HG03520 (cell line): ENCODE measurements at regions not wholly inside any gene's neighbourhood (a gene's known extent, or its start where the extent isn't known, plus 50 kb on each side); places are given as distances from the start of the nearest gene placed in this dataset.
"Not testable (repeated sequence)": the region's sequence is repeated elsewhere in the genome, so short reads cannot be mapped to it uniquely, and the experiment has no call there.

Experiments used
- ATAC-seq: cut with Tn5 transposase; IDR thresholded peaks from one replicate; pipeline ENCODE4 v1.9.1; 2021; ENCODE audit warnings: mild to moderate bottlenecking, moderate library complexity; ENCODE audit not compliant: unreplicated experiment

DNA sequence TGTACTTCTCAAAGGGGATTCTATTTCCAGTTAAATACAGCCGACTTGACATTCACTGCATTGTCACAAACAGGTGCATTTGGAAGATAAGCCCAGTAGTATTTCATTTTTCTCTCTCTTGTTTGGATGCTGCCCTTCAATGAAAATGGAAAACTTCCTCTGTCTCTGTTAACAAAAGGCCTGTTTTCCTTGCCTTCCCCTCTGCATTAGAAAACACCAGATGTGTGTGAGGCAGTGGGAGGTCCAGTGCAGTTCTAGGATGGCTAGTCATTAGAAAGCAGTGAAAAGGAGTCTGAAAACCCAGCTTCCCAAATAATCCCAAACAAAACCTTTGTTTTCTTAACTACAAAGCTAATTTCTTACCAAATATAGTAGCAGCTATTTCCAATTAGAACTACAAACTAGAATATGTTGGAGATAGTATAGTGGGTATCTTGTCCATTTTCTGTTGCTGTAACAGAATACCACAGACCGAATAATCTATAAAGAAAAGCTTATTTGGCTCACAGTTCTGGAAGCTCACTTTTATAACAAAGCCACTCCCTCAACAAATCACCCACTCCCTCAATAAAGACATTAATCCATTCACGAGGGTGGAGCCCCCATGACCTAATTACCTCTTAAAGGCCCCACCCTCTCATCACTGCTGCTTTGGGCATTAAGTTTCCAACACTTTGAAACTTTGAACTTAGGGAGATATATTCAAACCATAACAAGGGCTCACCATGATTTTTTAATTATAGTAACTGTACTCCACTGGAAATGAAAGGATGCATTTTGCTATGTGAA is 452.1 kb upstream of the RPS6KA3 start:
- ATAC-seq = no peak

DNA sequence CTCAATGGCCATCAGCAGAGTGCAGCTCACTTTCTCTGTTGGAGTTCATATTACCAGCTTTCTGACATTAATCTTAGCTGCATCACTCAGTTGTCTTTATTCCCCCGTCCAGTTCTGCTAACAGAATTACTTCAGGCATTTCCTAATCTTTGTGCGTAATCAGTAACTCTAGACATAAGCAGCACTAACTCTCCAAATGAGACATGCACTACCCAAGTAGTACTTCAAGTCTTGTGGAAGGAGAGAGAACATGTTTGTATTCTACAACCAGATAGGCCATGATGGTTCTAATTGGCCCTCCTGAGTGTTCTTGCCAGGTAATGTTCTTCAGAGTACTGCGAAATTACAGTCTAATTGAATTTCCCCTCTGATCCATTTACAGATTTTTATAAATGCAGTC is 448.5 kb upstream of the RPS6KA3 start:
- no peak for ATAC-seq

- ATAC-seq = no peak
These were observed 446.1 kb upstream of the RPS6KA3 start for GRCh38 chrX:20712811-20713210.

DNA sequence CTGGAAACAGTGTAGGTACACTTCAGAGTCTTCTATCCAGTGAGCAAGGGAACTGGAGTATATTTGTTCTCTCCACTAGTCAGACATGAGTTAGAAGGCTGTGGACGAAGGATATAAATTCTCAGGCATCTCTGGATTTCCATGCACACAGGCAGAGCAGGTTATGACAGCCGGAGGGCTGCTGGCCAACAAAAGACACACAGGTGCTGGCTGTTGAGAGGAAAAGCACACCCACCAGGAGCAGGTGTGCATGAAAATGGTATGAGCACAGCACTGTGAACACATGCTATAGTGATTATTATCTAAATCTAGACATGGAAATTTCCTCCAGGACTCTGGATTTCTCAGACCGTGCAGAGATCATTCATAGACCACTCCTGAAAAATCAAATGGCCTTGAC is 444.7 kb upstream of the RPS6KA3 start:
- ATAC-seq = no peak

DNA sequence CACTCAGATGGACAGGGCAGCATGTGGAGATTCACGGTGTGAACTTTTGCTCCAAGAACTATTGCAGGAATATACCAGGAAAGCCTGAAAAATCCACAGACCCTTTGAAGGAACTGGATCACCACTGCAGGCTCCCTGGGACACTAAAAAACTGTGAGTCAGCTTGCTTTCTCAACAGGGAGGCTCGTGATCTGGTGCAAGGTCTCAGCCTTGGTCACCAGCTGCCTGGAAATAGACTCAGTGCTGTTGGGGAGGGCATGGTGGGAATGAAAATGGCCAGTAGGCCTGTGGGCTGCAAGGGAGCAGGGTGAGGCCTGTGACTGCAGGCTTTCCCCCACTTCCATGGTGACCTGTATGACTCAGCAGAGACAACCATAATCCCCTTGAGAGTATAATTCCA is 426.4 kb upstream of the RPS6KA3 start:
- no peak for ATAC-seq

GRCh38 chrX:20686256-20686655 is 419.5 kb upstream of the RPS6KA3 start:
- ATAC-seq = no peak

GRCh38 chrX:20685652-20686051 is 418.9 kb upstream of the RPS6KA3 start:
- ATAC-seq = no peak

DNA sequence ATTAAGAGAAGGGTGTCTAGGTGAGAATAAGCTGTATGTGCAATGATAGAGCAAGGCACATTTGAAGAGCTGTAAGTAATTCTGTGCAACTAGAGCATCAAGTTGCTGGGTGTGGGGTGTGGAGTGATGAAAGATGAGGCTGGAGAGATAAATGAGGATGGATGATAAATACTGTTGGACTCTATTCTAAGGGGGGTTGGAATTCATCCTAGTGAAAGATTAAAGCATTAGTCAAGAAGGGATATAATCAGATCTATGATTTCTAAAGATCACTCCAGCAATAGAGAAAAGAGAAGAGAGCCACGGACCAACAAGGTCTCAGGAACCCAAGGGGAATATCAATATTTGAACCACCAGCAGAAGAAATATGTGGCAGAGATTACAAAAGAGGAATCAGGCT is 415.0 kb upstream of the RPS6KA3 start:
- no peak for ATAC-seq

GRCh38 chrX:20680998-20681397 is 414.3 kb upstream of the RPS6KA3 start:
- no peak for ATAC-seq

DNA sequence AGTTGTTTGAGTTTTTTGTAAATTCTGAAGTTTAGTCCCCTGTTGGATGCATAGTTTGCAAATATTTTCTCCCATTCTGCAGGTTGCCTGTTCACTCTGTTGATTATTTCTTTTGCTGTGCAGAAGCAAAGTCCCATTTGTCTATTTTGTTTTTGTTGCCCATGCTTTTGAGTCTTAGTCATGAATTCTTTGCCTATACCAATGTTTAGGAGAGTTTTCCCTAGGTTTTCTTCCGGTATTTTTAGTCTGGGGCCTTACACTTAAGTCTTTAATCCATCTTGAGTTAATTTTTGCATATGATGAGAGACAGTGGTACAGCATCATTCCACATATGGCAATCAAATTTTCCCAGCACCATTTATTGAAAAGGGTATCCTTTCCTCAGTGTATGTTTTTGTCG is 405.8 kb upstream of the RPS6KA3 start:
- ATAC-seq = no peak

DNA sequence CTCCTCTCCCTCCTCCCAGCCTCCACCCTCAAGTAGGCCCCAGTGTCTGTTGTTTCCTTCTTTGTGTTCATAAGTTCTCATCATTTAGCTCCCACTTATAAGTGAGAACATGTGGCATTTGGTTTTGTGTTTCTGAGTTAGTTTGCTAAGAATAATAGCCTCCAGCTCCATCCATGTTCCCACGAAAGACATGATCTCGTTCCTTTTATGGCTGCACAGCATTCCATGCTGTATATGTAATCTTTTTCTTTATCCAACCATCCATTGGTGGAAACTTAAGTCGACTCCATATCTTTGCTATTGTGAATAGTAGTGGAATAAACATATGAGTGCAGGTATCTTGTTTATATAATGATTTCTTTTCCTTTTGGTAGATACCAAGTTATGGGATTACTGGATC is 405.0 kb upstream of the RPS6KA3 start:
- ATAC-seq = not testable (repeated sequence)

DNA sequence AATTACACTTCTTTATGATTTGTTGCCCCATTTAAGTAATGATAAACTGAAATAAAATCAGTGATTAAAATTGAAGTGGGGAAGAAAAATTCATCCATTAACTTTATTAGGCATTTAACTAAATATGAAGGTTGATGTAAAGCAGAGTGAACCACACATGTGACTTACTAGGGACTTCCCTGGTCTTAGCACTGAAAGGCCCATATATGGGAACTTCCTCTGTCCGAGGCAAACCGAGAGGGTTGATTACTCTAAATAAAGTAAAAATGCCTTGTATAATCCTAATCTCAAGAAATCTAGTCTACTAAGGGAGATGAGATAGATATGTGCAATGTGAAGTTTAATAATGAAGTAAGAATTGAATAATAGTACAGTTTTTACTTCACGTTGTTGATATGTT is 403.9 kb upstream of the RPS6KA3 start:
- peak; percentile 63 for ATAC-seq

- ATAC-seq = peak; percentile 49
These were observed 401.8 kb upstream of the RPS6KA3 start for GRCh38 chrX:20668550-20668949.

GRCh38 chrX:20666331-20666730 is 399.6 kb upstream of the RPS6KA3 start:
- ATAC-seq = no peak

DNA sequence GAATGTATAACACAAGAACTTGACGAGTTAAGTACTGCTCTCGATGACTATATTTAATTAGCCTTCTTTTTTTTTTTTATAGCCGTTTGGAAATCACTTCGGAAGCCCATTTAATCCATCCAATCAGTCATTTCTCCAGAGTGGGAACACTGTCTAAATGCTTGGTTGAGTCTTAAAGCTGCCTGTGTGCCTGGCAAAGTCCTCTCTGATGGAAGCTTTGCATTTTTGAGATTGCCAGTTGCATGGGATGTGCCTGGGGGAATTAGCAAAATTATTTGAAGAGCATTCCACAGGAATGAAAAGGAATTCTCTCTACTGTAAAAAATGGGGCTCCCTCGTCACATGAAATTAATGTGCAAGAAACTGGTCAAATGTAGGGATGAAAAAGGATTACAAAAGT is 398.8 kb upstream of the RPS6KA3 start:
- ATAC-seq = no peak

DNA sequence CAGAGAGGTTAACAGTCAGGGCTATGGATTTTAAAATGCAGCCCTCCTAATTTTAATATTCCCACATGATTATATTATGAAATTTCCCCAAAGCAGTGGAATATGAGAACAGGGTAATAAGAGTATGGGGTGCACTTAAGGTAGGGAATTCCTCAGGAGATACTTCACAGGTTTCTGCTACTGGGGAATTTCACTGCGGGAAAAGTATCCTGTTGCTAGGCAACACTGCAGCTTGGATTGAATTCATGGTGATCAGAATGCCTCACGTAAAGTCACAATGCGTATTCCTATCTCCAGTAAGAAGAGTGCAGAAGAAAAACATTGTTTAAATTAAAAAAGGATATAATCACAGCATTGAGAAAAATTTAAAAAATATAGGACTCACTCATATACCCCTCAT is 398.1 kb upstream of the RPS6KA3 start:
- no peak for ATAC-seq

- ATAC-seq = no peak
These were observed 397.4 kb upstream of the RPS6KA3 start for GRCh38 chrX:20664131-20664530.

DNA sequence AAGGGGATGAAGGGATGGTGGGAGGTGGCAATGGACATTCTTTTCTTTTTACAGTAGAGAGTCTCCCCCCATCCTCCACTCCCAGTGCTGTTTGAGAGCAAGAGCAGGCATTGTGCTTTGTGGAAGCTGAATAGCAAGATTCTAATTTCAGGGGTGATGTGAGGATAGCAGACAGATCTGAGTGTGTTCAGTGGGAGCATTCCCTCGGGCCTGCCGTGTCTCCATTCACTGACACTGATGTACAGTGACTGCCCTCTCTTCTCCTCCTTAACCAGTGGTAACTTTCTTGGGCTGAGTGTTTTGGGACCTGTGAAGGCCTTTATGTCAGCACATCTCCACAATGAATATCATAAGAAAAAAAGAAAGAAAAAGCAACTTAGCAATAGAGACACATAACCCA is 396.6 kb upstream of the RPS6KA3 start:
- no peak for ATAC-seq

- no peak for ATAC-seq
These were observed 390.0 kb upstream of the RPS6KA3 start for GRCh38 chrX:20656721-20657120.

- no peak for ATAC-seq
These were observed 387.9 kb upstream of the RPS6KA3 start for GRCh38 chrX:20654596-20655106.

DNA sequence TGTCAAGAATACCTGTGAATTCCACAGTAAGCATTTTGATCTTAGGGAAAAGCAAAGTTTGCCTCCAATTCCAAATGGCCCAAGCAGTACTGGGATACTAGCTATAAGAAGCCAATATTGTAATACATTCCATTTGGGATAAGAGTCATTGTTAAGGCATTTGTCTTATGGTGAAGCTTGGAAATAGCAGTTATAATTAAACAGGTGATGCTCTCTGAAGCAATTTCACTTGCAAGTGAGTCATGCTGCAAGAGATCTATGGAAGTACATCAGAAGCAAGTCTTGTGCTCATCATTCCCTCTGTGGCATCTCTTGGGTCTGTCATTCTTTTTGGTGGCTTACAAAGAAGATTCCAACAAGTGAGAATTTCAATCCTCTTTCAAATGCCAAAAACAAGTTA is 386.4 kb upstream of the RPS6KA3 start:
- ATAC-seq = no peak

DNA sequence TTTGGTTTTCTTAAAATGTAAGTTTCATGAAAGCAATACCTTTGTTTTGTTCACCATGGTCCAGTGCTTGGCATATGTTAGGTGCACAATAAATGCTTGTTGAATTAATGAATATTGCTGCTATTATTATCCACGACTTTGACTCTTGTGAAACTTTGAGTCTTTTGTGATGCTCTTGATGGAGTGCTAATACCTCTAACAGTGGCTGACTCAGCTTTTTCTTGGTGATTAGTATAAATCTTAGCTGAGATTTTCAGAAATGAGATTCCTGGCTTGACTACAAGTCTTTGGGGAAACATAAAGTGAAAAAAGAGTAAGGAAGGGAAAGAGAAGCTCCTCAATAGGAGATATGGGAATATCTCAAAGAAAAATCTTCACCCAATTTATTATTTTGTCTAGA is 375.2 kb upstream of the RPS6KA3 start:
- ATAC-seq = no peak

- ATAC-seq = no peak
These were observed 372.4 kb upstream of the RPS6KA3 start for GRCh38 chrX:20639115-20639514.
